Right ventricle myocardium inferior (tissue), 1 donor: ENCODE measurements at regions not wholly inside any gene's neighbourhood (a gene's known extent, or its start where the extent isn't known, plus 50 kb on each side); places are given as distances from the start of the nearest gene placed in this dataset.

Experiments
- ATAC-seq: fragments of 200-7000 bp; cut with Tn5 transposase; one replicate; pipeline ENCODE4 v1.9.1; 2020; ENCODE audit warnings: mild to moderate bottlenecking, moderate library complexity
- DNase-seq: peaks from one replicate; pipeline ENCODE4 v3.0.0; 2021; ENCODE audit errors: missing footprints
- intact Hi-C: fragments of 100-400 bp; cut with DNase I; formaldehyde crosslinking; loops from one replicate; pipeline ENCODE4 v1.11.0; 2022
- donor health status: DM: no; HTN: yes; CAD: no; lungs with severe emphysema.

GRCh38 chr18:30333310-30333709 is 709.2 kb downstream of the DSC3 start:
- ATAC-seq: no peak
- intact Hi-C loops: no loop called here
- DNase-seq: no peak

GRCh38 chr18:30328839-30329238 is 713.7 kb downstream of the DSC3 start:
- intact Hi-C loops: no loop called here
- ATAC-seq: no peak

GRCh38 chr18:30302181-30302580 is 740.4 kb downstream of the DSC3 start:
- ATAC-seq: no peak
- no peak for DNase-seq
- intact Hi-C loops: no loop called here

More at GRCh38 chr18:30328839-30329238, 713.7 kb downstream of the DSC3 start:
- DNase-seq: no peak

GRCh38 chr18:30298769-30299168 is 743.8 kb downstream of the DSC3 start:
- intact Hi-C loops: no loop called here
- DNase-seq: no peak
- ATAC-seq: no peak

- intact Hi-C loops: no loop called here
- DNase-seq: no peak
These were observed 753.7 kb downstream of the DSC3 start for GRCh38 chr18:30288662-30289414.

GRCh38 chr18:30280861-30281470 is 761.6 kb downstream of the DSC3 start:
- DNase-seq (no peak), ATAC-seq (no peak)
- intact Hi-C loops: no loop called here

More at GRCh38 chr18:30288662-30289414, 753.7 kb downstream of the DSC3 start:
- ATAC-seq: no peak

GRCh38 chr18:30280186-30280585 is 762.4 kb downstream of the DSC3 start:
- intact Hi-C loops: no loop called here
- ATAC-seq: no peak

GRCh38 chr18:30277676-30278075 is 764.9 kb downstream of the DSC3 start:
- DNase-seq: no peak
- intact Hi-C loops: no loop called here
- ATAC-seq: no peak

More at GRCh38 chr18:30280186-30280585, 762.4 kb downstream of the DSC3 start:
- DNase-seq: no peak

GRCh38 chr18:30271716-30272115 is 770.8 kb downstream of the DSC3 start:
- no peak for DNase-seq
- no peak for ATAC-seq
- intact Hi-C loops: no loop called here

GRCh38 chr18:30265190-30265589 is 777.4 kb downstream of the DSC3 start:
- intact Hi-C loops: no loop called here
- DNase-seq (no peak), ATAC-seq (no peak)

GRCh38 chr18:30254331-30254730 is 788.2 kb downstream of the DSC3 start:
- ATAC-seq (no peak), DNase-seq (no peak)
- intact Hi-C loops: no loop called here

GRCh38 chr18:30248056-30248455 is 794.5 kb downstream of the DSC3 start:
- intact Hi-C loops: no loop called here
- DNase-seq (no peak), ATAC-seq (no peak)

GRCh38 chr18:30245766-30246455 is 796.6 kb downstream of the DSC3 start:
- DNase-seq (no peak), ATAC-seq (no peak)
- intact Hi-C loops: no loop called here

- no peak for DNase-seq
- intact Hi-C loops: no loop called here
- ATAC-seq: no peak
These were observed 807.8 kb downstream of the DSC3 start for GRCh38 chr18:30234755-30235154.

- intact Hi-C loops: no loop called here
- DNase-seq: no peak
- ATAC-seq: no peak
These were observed 831.4 kb downstream of the DSC3 start for GRCh38 chr18:30211112-30211511.

- ATAC-seq (no peak), DNase-seq (no peak)
- intact Hi-C loops: no loop called here
These were observed 834.0 kb downstream of the DSC3 start for GRCh38 chr18:30208546-30208945.

- ATAC-seq (no peak), DNase-seq (no peak)
- intact Hi-C loops: no loop called here
These were observed 850.3 kb downstream of the DSC3 start for GRCh38 chr18:30192216-30192615.

GRCh38 chr18:30186245-30186644 is 856.3 kb downstream of the DSC3 start:
- no peak for DNase-seq
- intact Hi-C loops: no loop called here
- no peak for ATAC-seq

GRCh38 chr18:30177056-30177455 is 865.5 kb downstream of the DSC3 start:
- ATAC-seq: no peak
- DNase-seq: no peak
- intact Hi-C loops: no loop called here

GRCh38 chr18:30175621-30176225 is 866.8 kb downstream of the DSC3 start:
- intact Hi-C loops: no loop called here
- DNase-seq (no peak), ATAC-seq (no peak)
